ENCODE measurements at regions not wholly inside any gene's neighbourhood (a gene's known extent, or its start where the extent isn't known, plus 50 kb on each side); places are given as distances from the start of the nearest gene placed in this dataset.

- no peak for DNase-seq (ENCODE audit: low spot score)
- TF ChIP-seq CTCF (IDR thresholded peaks at IDR 0.05): no peak
- no peak overlapping the region for H3K27ac ChIP-seq
- no peak overlapping the region for H3K4me3 ChIP-seq
These were observed 474.2 kb upstream of the FTMT start for GRCh38 chr5:121377461-121377860.

- DNase-seq (ENCODE audit: low spot score): no peak
- TF ChIP-seq CTCF (IDR thresholded peaks at IDR 0.05): no peak
- H3K27ac ChIP-seq: no peak overlapping the region
- H3K4me3 ChIP-seq: no peak overlapping the region
These were observed 473.6 kb upstream of the FTMT start for GRCh38 chr5:121378046-121378445.

- Histone ChIP-seq H3K27ac (no peak overlapping the region), H3K4me3 (no peak overlapping the region)
- TF ChIP-seq CTCF (IDR thresholded peaks at IDR 0.05): no peak
- no peak for DNase-seq (ENCODE audit: low spot score)
These were observed 472.9 kb upstream of the FTMT start for GRCh38 chr5:121378559-121379359.

- Histone ChIP-seq H3K4me3 (no peak overlapping the region), H3K27ac (no peak overlapping the region)
- no peak for DNase-seq (ENCODE audit: low spot score)
- no peak for TF ChIP-seq CTCF (IDR thresholded peaks at IDR 0.05)
These were observed 471.6 kb upstream of the FTMT start for GRCh38 chr5:121380066-121380465.

- TF ChIP-seq CTCF (IDR thresholded peaks at IDR 0.05): no peak
- Histone ChIP-seq H3K4me3 (no peak overlapping the region), H3K27ac (no peak overlapping the region)
- no peak for DNase-seq (ENCODE audit: low spot score)
These were observed 467.3 kb upstream of the FTMT start for GRCh38 chr5:121384359-121384758.

- TF ChIP-seq CTCF (IDR thresholded peaks at IDR 0.05): no peak
- DNase-seq (ENCODE audit: low spot score): no peak
These were observed 465.3 kb upstream of the FTMT start for GRCh38 chr5:121386334-121386733.

GRCh38 chr5:121396716-121397115 is 455.0 kb upstream of the FTMT start:
- Histone ChIP-seq H3K27ac (no peak overlapping the region), H3K4me3 (no peak overlapping the region)
- no peak for TF ChIP-seq CTCF (IDR thresholded peaks at IDR 0.05)
- no peak for DNase-seq (ENCODE audit: low spot score)

More at GRCh38 chr5:121386334-121386733, 465.3 kb upstream of the FTMT start:
- no peak overlapping the region for H3K27ac ChIP-seq
- no peak overlapping the region for H3K4me3 ChIP-seq
